Ureter (tissue), 1 donor: ENCODE measurements at regions not wholly inside any gene's neighbourhood (a gene's known extent, or its start where the extent isn't known, plus 50 kb on each side); places are given as distances from the start of the nearest gene placed in this dataset.

Experiments
- DNase-seq: peaks from one replicate; pipeline ENCODE4 v3.0.0-alpha.2; 2020; ENCODE audit warnings: low spot score
- donor health status: DM: yes; HTN: yes; CAD: no.

GRCh38 chr2:128368437-128369107 lies 49.9 kb upstream of the HS6ST1 start:
- DNase-seq: no peak

GRCh38 chr2:128369108-128369555 lies 50.5 kb upstream of the HS6ST1 start:
- DNase-seq: no peak

DNA sequence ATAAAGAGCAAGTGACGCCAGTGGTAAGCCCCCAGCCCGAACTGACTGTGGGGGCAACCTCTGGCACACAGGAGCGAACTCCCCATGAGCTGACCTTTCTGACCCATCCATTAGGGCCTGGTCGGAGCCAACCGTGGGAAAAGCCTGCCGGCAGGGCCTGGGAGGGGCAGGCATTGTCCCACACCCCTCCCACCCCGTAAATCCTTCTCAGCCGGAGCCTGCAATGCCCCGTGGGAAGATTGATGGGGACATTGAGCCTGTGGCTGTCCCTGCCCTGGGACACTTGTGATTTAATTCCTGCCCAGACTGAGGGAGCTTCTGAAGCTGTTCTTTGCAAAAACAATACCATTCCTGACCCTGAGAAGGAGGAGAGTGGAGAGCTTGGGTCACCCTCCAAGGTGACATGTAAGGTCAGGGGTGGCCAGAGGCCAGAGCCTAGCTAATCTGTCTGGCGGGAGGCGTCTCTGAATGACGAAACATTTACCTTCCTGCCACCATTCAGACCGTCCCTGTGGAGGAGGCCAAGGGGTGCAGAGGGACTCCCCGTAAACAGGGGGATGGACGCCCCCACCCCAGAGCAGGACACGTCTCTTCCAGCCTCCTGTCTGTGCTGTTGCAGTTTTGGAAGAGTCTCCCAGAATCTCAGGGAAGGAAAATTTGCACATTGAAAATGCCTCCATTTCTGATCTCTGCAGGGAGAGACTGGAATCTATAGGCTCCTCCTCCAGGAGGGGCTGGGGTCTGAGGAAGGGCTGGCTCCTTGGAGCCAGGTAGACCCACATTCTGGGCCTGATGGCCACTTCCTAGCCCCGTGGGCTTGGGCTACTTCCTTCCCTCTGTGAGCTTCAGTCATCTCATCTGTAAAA lies 51.2 kb upstream of the HS6ST1 start:
- no peak for DNase-seq

DNA sequence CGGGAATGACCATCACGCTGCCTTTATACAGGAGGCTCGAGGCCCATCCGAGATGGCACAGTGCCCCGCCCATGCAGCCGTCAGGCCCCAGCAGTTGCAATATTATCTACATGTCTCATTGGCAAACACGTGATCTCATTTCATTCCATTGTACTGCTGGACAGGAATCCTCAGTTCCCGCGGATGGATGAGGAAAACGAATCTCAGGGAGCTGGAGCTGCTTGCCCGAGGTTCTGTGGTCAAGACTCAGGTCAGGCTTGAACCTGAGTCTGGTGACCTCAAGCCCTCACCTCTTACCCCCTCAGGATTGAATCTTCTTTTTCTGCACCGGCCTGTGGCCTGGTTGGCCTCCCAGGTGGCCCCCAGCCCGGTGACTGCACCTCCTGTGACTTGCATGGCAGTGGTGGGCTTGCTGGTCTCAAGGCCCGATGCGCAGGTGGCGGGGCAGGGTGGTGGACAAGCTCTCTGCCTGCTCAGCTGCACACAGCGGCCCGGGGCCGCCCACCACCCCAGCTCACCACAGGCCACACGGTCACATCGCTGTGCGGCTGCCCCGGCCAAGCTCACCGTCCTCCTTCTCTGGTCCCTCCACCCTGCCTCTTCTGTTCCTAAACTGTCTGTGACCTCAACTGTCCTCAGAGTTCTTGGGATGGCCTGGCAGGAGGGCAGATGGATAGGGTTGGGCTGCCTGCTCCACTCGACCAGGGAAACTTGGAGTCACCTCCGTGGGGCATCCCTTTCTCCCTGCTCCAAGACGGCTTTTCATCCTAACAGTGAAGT lies 52.0 kb upstream of the HS6ST1 start:
- no peak for DNase-seq

DNA sequence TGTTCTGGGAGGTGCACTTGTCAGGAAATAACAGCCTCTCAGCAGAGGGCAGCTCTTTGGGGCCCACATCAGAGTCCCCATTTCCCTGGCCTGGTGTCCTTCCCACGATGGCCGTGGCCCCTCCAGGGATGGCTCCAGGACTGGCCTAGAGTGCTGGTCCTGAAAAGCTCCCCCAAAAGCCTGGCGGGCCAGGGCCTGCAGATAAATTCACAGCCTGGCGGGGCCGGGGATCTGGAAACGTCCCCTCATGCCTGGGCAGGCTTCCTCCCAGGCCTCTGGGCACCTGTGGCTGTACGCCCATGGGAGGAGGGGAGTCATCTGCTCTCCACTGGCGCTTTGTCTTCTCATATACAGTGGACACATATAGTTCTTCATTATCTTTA lies 52.6 kb upstream of the HS6ST1 start:
- DNase-seq: no peak

GRCh38 chr2:128371648-128372345 lies 53.1 kb upstream of the HS6ST1 start:
- DNase-seq: no peak

- no peak for DNase-seq
Measured at GRCh38 chr2:128372621-128373341, 54.1 kb upstream of the HS6ST1 start.

DNA sequence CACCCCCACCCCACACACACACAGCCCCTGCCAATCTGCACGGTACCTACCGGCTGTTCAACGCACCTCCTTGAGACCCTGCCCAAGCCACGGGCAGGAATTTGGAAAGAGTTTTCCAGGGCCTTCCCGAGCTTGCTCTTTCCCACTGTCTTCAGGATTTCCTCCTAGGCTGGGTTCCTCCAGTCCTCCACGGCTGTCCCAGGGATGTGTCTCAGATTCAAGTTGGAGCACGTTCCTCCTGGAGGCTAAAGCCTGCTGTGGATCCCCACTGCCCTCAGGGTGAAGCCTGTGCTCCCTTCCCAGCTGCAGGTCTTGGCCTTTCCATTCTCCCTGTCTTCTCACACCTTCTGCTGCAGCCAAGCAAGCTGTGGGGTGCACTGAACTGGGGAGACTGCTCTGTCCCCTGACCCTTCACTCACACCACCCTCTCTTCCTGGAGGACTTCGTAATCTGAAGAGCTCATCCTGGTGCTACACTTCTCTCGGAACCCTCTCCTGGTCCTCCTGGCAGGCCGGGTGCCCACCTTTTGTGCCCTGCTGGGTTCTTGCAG lies 54.9 kb upstream of the HS6ST1 start:
- DNase-seq: no peak

- DNase-seq: peak; percentile 76
Measured at GRCh38 chr2:128374001-128374710, 55.5 kb upstream of the HS6ST1 start.

- DNase-seq: no peak
Measured at GRCh38 chr2:128374711-128375413, 56.2 kb upstream of the HS6ST1 start.

- no peak for DNase-seq
Measured at GRCh38 chr2:128375454-128375853, 56.8 kb upstream of the HS6ST1 start.

DNA sequence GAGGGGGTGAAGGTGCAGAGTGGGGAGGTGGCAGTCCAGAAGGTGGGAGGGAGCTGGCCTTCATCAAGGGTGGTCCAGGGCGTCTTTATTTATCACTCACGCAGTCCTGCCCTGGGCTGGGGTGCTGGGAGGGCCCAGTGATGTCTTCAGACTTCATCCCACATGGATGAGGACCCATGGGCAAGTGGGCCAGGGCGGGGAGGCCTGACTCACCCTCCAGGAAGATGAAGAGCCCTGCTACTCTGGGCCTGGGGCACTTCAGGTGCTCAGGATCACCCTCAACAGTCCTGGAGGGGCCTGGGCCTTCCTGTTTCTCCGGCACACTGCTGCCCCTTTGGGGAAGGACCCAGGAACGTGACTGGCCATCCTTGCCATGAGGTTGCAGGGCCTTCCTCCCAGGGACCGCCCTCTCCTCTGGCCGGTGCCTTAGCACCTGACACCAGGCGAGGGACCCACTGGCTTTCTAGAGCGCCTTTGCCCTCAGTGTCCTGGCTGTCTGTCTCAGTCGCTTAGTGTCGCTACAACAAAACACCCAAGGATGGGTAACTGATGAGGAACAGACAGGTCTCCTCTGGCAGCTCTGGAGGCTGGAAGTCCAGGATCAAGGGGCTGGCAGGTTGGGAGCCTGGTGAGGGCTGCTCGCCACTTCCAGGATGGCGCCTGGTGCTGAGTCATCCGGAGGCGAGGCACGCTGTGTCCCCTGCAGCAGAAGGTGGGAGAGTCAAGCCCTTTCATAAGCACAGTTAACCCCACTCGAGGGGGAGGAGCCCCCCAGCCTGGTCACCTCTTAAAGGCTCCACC lies 57.8 kb upstream of the HS6ST1 start:
- no peak for DNase-seq

DNA sequence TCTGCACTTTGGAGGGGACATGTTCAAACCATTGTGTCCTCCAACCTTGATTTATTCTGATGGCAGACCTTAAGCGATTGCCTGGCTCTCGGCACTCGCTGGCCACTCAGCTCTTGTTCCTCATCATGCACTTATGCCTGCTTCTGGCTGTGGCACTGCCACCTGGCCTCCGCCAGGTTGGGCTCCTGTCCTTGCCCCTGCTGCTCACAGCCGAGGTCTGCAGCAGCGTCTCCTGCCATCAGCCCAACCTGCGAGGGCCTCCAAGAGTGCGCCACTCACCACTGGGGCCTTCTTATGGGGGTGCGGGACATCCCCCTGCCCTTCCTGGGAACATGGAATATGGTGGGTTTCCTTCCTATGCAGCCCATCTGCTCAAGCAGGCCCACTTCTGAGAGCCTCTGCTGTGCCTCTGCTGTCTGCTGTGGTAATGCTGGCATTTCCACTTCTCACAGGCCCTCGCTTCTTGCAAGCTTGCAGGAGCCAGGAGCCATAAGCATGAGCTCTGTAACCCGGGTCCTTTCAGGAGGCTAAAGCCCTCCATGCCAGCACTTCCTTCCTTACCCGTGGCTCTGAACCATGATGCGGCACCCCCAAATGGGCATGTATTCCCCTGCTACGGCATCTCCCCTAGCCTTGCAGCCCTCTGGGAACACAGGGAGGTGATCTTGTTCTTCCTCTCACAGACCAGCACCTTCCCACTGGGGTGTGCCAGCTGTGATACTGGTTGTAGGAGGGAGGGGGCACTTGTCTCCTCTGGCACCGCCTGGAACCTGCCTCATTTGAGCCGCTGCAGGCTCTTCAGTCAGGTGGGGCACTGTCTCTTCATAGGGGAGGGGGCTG lies 58.6 kb upstream of the HS6ST1 start:
- DNase-seq: no peak

DNA sequence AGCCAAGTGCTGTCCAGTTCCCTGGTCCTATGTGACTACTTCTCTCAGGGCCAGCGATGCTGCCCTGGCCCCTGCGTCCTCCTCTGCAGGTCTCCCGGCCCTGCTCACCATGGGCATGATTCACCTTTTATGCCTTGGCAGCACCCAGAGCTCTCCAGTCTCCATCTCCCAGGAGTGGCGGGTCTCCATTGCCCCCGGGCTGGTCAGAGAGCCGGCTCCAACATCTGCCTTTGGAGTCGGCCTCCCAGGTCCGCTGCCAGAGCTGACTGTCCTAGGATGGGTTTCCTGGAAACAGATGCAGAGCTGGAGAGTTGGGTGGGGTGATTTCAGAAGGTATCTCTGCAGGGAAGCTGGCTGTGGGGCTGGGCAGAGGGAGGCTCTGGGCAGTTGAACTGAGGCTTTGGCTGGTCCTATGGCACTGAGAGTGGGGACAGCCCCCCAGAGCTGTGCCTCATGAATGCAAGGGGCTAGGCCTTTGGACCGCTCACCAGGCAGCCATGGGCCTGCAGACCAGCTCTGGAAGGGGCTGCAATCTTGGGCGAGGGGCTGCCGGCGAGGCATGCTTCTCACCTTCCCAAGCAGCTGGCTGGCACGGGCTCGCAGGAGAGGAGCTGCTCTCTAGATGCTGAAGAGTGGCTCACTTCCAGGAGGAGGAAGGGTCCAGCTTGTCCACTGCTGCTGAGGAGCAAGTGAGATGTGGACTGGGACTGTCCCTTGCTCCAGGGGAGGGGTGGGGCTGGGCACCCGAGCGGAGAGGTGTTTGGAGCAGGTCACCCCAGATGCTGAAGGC lies 59.8 kb upstream of the HS6ST1 start:
- DNase-seq: no peak

DNA sequence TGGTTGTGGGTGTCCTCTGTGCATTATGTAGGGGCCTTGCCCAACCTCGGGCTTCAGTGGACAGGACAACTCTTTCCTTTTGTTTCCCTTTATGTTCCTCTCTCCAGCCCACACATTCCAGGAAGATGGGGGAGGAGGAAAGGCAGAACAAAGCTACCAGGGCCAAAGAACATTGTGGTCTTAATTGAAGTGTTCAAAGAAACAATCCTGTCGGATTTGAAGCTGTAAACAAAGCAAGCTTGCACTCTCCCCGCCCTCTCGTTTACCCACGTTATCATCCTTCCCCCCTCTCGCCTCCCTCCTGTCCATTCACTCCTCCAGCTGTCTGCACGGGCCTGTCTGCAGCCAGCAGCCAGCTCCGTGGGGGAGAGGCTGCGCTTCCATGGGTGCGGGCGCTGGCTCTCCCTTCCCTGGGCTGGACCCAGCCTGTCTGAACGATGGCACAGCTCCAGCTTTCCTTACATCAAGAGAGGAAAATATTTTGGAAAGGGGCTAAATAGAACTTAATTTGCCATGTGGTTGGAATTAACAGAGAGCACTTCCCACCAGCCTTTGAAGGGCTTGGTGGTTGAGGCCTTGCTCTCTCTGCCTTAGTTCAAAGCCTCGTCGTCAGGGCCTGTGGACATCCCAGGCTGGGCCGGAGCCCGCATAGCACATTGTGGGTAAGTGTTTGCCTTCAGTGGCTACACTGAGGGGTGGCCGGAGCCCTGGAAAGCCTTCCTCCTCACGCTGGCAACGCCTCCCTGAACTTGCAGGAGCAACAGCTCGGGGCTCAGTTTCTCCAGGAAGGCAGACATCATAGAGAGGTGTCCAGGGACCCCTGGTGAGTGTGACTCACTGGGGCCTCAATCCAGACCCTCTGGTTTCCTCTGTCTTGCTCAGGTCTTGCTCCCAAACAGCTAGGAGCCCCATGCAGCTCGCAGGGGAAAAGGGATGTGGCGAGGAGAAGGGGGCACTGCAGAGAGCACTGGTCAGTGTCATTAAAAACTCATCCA lies 60.6 kb upstream of the HS6ST1 start:
- DNase-seq: no peak
